ENCODE measurements at regions not wholly inside any gene's neighbourhood (a gene's known extent, or its start where the extent isn't known, plus 50 kb on each side); places are given as distances from the start of the nearest gene placed in this dataset.
A peak's percentile ranks its signal among the peaks of the same experiment; 100 is the strongest.

DNA sequence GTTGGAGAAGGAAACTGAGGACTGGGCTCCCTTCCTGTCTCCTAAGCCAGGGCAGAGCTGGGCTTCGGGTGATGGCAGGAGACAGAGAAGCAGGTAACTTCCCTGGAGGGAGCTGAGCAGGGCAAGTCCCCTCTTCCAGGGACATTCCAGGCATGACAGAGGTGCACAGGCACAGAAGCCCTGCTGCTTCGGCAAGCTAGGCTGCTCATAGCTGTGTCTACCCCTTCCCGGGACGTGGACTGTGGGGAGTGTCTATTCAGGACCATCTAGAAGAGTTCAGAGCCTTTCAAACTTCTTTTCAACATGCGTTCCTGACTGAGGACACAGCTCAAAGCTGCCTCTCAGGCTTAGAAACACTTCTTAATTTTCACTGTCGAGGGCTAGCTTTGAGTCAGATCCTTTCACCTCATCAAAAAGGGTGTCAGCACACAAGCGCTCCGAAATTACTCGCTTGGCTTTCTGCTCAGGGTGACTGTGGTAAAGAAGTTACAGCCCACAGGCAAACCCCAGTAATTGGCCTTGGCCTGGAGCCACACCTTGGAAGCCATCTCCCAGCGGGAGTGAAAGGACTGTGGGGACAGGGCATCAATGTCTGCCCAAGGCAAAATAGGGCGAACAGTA, 63.7 kb upstream of the STEAP1B start:
- DNase-seq (ENCODE audit: low read depth in 2 of 2): no peak

DNA sequence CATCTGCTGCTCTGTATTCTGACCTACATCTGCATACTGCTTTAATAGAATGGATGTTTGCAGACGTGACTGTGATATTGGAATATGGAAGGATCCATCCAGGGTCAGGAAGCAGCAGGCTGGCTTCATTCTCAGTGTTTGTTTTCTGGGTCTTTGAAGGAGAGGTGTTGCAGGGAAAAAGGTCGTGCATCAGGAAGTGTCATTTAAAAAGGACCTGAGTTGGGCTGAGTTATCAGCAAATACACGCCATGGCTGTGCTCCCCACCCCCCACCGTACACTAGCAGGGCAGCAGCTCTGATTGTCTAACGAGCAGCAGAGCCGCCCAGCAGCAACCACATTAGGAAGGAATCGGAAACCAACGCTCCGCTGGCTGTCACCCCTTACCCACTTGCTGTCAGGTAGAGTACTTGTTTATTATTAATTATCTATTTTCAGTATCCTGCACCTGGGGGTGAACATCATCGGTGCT, 63.1 kb upstream of the STEAP1B start:
- DNase-seq (ENCODE audit: low read depth in 2 of 2): no peak

DNA sequence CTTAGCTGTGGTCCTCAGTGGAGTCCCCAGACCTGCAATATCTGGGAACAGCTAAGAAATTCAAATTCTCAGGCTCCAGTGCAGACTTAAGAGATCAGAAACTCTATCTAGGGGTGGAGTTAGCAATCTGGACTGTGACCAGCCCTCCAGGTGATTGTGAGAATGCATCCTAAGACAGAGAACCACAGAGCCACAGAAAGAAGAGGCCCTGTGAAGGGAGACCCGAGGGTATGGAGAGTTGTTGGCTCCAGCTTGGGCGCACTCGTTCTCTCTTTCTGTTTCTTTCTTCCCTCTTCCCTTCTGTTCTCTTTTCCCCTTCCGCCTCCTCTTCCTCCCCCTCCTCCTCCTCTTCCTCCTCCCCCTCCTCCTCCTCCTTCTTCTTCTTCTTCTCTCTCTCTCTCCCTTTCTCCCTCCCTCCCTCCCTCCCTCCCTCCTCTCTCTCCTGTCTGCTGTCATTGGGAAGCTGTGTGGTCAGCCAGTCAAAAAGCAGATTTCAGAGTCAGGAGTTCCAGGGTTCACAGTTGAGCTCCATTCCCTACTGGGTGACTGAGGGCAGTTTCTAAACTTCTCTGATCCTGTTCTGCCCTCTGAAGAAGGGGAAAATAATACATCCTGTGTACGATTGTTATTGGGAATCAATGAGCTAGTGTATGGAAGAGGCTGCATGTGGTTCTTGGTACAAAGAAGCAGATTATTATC, 62.1 kb upstream of the STEAP1B start:
- DNase-seq (ENCODE audit: low read depth in 2 of 2): no peak

DNA sequence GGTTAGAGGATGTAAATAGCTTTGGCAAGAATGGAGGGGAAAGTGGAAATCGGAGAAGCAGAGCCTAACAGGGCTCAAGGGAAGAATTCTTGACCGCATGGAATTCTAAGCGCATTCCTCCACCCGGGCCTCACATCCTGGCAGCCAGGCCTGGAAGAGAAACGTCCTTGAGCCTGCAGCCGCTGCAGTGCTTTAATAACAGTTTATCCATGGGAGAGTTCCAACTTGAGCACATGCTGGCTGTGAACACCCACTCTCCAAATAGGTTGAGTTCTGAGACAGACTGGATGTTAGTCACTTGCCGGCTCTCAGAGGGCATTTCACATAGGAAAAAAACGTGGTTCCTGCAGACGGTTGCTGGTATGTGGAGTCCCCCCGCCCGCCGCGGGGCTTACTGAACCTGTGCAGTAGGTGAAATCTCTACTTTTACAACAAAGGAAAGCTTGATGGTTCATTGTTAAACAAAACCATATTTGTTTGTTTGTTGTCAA, 61.4 kb upstream of the STEAP1B start:
- no peak for DNase-seq (ENCODE audit: low read depth in 2 of 2)

DNA sequence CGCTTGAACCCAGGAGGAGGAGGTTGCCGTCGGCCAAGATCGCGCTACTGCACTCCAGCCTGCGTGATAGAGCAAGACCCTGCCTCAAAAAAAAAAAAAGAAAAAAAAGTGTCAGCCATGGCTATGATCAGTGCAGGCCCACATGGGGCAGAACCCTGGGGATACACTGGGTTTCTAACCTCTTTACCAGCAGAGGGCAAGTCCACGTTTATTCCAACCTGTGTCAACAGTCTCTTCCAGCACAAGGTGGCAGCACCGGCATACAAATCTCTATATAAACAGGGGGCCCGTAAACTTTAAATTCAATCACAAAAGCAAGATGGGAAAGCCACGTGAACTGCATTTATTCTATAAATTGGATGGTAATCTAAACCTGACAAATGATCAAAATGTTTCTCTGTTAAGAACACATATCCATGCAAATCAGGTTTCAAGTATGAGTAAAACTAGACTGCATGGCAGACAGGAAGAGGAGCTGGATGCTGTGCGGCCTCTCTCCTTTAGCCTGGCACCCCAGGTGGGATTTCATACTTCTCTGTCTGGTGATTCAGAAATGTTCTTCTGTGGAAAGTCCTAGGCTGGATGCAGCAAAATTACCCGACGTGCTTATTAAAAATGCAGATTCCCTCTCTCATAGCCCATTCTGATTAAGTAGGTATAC, 60.0 kb upstream of the STEAP1B start:
- peak in 1 of 2 donors; percentile 33 for DNase-seq (ENCODE audit: low read depth in 2 of 2)

DNA sequence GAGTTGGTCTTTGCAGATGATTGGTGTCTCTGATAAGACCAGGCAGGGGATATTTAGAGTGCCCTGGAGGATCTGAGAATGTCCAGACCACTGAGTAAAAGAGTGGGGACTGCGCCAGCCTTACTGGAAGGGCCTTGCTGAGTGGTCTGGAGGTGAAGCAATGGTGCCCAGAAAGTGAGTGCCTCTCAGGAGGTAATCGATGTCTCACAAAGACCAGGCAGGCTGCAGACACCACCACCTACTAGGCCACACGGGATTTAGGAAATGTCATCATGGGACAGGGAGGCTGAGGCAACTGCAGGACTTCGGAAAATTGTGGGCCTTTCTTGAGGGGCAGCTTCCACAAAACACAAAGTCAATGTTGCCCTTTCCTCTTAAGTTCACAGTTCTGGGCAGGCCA, 57.2 kb upstream of the STEAP1B start:
- no peak for DNase-seq (ENCODE audit: low read depth in 2 of 2)

DNA sequence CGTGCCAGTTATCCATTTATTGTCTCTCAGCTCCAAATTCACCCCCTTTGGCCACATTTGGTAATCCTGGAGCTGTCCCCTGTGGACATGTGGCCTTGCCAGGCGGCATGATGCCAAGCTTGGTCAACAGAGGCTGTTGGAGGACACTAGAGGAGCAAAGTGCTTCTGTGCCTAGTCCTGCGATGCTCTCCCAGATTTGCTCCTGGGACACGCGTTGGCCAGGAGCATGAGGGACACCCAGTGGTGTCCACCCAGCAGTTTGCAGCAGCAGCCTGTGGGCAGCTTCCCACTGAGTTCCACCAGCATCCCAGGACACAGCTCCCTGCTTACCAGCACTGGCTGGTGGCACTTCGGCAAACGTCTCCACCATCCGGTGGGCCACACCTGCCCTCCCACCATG, 55.5 kb upstream of the STEAP1B start:
- DNase-seq (ENCODE audit: low read depth in 2 of 2): no peak

DNA sequence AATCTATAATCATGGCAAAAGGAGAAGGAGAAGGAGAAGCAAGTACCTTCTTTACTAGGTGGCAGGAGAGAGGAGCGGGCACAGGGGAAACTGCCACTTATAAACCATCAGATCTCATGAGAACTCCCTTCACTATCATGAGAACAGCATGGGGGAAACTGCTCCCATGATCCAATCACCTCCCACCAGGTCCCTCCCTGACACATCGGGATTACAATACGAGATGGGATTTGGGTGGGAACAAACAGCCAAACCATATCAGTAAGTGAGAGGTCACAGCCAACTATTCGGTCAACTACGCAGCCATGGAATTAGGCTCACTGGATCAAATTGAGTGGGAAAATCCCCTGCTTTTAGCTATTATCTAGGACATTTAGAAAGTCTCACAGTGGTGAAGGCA, 54.2 kb upstream of the STEAP1B start:
- no peak for DNase-seq (ENCODE audit: low read depth in 2 of 2)

DNA sequence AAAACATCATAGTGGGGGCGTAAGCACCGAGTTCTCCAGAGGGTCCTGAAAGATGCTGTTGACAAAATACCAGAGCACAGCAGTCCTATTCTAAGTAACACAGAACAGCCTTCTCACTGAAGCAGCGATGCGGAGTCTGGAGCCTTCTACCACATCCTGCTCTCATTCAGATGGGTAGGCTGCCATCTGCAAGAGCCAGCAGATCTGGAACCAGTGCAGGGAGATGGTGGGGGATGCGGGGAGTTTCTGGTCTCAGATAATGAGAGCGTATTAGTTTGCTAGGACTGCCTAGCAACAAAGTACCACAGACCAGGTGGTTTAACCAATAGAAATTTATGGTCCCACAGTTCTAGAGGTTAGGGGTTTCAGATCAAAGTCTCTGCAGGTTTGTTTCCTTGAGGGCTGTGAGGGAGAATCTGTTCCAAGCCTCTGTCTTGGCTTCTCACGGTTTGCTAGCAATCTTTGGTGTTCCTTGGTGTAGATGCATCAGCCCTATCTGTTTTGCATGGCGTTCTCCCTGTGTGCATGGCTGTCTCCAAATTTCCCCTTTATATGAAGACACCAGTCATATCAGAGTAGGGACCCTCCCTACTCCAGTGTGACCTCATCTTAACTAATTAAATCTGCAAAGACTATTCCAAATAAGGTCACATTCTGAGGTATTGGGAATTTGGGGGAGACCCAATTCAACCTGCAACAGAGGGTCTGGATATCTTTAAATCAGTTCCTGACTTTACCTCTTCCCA, 52.0 kb upstream of the STEAP1B start:
- DNase-seq (ENCODE audit: low read depth in 2 of 2): no peak

DNA sequence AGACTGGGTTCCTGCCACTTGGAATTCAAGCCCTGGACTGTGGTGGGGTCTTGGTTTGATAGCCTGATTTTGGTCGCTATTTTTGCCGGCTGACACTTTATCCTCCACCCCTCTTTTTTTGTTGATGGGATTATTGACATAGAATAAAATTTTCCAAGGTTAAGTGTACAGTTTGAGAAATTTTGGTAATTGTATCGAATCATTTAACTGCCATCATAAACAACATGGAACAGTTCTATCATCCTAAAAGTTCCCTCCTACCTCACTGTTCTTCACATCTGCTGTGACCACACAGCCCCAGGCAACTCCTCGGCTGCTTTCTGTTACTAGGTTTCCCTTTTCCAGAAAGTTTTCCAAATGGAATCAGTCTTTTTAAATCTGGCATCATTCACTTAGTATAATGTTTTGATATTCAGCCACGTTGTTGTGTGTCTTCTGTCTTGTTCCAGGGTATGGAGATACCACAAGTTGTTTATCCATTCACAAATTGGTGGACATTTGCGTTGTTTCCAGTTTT, 50.6 kb upstream of the STEAP1B start:
- no peak for DNase-seq (ENCODE audit: low read depth in 2 of 2)

DNA sequence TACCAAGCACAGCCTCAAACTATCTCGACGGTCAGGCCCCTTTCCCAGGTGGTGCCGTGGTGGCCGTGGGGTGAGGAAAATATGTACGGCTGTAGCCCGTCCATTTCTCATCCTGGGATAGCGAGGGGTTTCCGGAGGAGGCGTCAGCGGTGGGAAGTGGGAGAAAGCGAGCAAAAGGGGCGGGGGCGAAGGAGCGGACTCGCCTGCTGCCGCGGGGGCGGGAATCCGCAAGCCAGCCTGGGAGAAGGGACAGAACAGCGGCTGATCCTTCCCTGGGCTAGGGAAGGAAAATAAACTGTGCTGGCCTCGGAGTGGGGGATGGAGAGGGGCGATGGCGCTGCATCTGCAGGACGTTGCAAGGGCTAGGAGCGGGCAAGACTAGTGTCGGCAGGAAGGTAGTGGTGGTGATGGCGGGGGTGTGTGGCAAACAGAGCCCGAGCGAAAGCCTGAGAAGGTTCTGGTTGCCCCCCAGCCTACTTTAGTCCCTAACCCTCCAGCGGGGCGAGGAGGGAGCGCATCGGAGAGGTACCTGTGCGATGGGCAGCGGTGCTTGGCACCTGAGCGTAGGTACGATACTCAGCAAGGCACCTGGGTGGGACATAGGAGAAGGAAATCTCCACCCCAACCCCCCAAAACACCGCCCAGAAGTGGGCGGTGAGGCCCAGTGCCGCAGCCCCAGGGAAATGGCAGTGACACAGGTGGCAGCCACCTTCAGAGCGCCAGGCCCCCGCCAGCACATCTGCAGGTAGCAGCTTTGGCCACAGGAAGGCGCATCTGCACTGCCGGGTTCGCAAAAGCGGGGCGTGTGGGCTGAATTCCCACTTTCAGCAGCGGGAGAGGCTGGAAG, 49.9 kb upstream of the STEAP1B start:
- no peak for DNase-seq (ENCODE audit: low read depth in 2 of 2)

Measured in stimulated activated CD8-positive, alpha-beta memory T cell treated with anti-CD3 and anti-CD28 coated beads, Interleukin-7, amount 100 ng/mL, for 4 hours (primary cell).